BE2C (cell line): ENCODE measurements at regions not wholly inside any gene's neighbourhood (a gene's known extent, or its start where the extent isn't known, plus 50 kb on each side); places are given as distances from the start of the nearest gene placed in this dataset.
A peak's percentile ranks its signal among the peaks of the same experiment; 100 is the strongest.

ENCODE experiments used
- DNase-seq: peaks from one replicate; pipeline ENCODE4 v3.0.0-alpha.2; 2020
- H3K27me3 ChIP-seq: fragments of 250-450 bp; sonication (Bioruptor Pico); 2 replicates; pipeline ENCODE4 v1.5.1; 2020; ENCODE audit warnings: mild to moderate bottlenecking
- H3K36me3 ChIP-seq: fragments of 250-450 bp; sonication (Bioruptor Pico); 2 replicates; pipeline ENCODE4 v1.5.1; 2020; ENCODE audit warnings: mild to moderate bottlenecking
- H3K4me1 ChIP-seq: fragments of 250-450 bp; sonication (Bioruptor Pico); 2 replicates; pipeline ENCODE4 v1.5.1; 2020
- H3K4me3 ChIP-seq: 2 replicates; pipeline ENCODE4 v1.5.1; 2011; ENCODE audit warnings: low read depth, low read length
- H3K9me3 ChIP-seq: fragments of 250-450 bp; sonication (Bioruptor Pico); 2 replicates; pipeline ENCODE4 v1.5.1; 2020
- TF ChIP-seq, protein P1 (sequence below): IDR thresholded peaks from 2 replicates; pipeline ENCODE4 v1.5.1; 2012; ENCODE audit warnings: mild to moderate bottlenecking, low read depth, low read length

DNA sequence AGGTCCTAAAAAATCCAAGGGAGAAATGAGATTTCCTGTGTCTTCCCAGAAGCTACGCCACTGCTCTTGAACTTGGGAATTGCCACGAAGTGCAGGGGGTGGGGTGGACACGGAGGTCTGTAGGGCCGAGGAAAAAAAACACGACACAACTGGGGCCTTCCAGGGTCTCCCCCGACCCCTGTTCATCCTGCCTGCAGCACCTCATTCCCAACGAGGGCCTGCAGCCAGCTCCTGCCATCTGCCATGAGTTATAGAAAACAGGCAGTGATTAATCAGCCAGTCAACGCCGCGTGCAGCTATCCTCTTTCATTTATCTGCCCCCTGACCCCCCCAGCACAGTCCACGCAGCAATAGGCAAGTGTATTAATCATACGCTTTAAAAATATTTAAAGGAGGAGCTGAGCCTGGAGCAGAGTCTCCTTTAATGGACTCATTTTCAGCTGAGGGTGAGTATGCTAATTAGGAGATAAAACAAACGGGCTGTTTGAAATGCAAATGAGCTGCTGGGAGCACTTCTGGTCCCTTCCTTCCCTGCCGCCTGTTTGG lies 209.9 kb downstream of the TFCP2L1 start:
- TF ChIP-seq, protein P1, sequence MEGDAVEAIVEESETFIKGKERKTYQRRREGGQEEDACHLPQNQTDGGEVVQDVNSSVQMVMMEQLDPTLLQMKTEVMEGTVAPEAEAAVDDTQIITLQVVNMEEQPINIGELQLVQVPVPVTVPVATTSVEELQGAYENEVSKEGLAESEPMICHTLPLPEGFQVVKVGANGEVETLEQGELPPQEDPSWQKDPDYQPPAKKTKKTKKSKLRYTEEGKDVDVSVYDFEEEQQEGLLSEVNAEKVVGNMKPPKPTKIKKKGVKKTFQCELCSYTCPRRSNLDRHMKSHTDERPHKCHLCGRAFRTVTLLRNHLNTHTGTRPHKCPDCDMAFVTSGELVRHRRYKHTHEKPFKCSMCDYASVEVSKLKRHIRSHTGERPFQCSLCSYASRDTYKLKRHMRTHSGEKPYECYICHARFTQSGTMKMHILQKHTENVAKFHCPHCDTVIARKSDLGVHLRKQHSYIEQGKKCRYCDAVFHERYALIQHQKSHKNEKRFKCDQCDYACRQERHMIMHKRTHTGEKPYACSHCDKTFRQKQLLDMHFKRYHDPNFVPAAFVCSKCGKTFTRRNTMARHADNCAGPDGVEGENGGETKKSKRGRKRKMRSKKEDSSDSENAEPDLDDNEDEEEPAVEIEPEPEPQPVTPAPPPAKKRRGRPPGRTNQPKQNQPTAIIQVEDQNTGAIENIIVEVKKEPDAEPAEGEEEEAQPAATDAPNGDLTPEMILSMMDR, result no peak
- H3K9me3 ChIP-seq, result no peaks in the 10 kb centered on the region
- H3K4me3 ChIP-seq, result peak overlapping the region; percentile 42
- peak; percentile 77 for DNase-seq
- no peaks in the 10 kb centered on the region for H3K4me1 ChIP-seq
- H3K27me3 ChIP-seq, result no peaks in the 10 kb centered on the region
- H3K36me3 ChIP-seq, result no peaks in the 10 kb centered on the region

DNA sequence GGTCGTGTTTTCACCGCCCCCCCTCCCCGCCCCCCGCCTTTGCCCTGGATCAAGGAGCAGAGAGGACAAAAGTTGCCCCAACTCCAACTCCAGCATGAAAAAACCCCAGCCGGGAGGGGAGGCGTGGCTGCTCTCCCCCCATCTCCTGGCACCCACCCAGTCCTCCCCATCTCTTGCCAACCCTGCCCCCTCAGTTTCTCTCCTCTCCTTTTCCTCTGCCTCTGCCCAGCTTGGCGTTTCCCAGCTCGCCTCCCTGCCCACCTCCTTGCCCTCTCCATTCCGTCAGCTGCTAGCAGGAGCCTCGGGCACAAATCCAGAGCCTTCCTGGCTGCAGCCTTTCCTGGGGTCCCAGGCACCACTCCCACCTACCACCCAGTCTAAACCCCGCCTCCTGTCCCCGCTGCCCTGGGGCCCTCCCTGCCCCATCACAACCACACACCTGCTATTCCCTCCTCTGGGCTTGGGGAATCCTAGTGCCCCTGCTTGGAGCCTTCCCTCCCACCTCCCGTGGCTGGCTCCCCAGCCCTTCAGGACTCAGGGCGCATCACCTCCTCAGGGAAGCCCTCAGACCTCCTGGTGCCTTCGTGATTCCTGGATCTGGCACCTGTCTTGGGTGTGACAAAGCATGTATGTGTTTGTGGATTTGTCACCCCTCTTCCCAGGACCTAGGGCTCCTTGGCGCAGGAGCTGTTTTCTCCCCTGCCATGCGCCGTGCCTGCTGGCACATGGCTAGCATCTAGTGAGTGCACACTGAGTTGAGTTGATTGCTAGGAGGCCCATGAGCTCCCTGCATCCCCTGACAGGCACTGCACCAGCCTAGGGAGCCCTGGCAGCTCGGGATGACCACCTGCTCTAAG lies 209.1 kb downstream of the TFCP2L1 start:
- H3K4me1 ChIP-seq, result no peaks in the 10 kb centered on the region
- H3K9me3 ChIP-seq, result no peaks in the 10 kb centered on the region
- H3K27me3 ChIP-seq, result no peaks in the 10 kb centered on the region
- DNase-seq, result peak; percentile 24
- TF ChIP-seq, protein P1, result no peak
- H3K36me3 ChIP-seq, result no peaks in the 10 kb centered on the region
- peak overlapping the region; percentile 42 for H3K4me3 ChIP-seq

DNA sequence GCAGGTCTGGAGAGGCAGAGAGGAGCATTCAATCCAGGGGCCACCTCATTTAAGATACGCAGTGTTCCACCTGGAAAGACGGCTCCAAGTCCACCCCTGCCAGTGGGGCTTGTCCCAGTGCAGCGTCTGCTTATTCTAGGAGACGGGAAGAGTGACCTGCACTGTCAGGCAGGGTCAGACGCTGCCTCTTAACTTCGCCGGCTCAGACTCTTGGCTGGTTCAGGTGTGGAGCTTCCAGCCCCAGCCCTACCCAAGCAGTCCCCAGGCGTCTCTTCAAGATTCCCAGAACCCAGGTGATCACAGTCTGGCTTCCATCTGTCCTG lies 208.5 kb downstream of the TFCP2L1 start:
- H3K36me3 ChIP-seq, result no peaks in the 10 kb centered on the region
- no peaks in the 10 kb centered on the region for H3K4me1 ChIP-seq
- no peaks in the 10 kb centered on the region for H3K27me3 ChIP-seq
- TF ChIP-seq, protein P1, result no peak
- DNase-seq, result no peak
- no peaks in the 10 kb centered on the region for H3K9me3 ChIP-seq
- H3K4me3 ChIP-seq, result no peak overlapping the region

DNA sequence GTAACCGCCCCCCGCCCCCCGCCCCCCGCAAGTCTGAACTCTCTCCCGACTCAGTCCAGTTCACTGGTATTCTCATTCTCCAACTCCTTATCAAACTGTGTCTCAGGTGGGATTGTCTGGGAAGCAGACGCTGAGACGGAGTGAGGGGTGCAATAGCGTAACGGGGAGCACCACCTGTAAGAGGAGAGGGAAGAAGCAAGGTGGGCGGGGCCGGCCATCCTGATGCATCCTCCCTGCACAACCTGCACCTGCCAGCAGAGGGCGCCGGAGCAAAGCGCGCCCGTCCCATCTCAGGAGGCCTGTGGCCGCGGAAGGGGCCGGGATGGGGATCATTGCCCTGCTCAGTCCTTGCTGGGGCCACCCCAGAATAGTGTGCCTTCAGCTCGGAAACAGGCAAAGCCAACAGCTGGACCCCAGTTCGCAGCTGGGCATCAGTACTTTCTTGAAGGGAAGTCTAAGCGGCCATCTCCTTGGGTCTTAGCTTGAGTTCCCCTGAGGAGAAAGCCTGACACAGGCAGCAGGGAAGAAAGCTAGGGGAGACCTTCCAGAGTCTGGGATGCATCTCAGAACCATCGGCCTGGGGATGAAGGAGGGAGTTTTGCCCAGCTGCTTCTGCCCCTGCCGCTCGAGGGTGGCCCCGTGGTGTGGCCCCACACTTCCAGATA lies 208.0 kb downstream of the TFCP2L1 start:
- no peak overlapping the region for H3K4me3 ChIP-seq

DNA sequence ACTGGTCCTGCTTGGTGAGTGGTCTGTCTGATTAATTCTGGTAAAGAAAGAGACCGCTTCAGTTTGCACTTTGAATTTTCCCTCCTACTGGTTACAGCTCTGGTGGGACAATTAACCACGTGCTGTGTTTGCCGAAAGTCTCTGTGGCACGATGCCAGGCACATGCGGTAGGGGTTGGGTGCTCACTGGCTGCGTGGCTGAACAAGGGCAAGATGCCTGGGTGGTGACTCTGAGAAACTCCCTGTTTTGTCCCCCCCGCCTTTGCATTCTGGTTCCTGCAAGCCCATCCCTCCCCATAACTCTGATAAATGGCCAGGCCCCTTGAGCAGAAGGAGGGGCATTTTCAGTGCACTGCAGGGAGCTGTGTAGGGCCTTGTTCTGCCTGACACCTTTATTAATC lies 206.1 kb downstream of the TFCP2L1 start:
- no peaks in the 10 kb centered on the region for H3K4me1 ChIP-seq
- DNase-seq, result no peak
- TF ChIP-seq, protein P1, result no peak
- no peaks in the 10 kb centered on the region for H3K36me3 ChIP-seq
- H3K27me3 ChIP-seq, result no peaks in the 10 kb centered on the region
- no peaks in the 10 kb centered on the region for H3K9me3 ChIP-seq
- no peak overlapping the region for H3K4me3 ChIP-seq

More for the DNA sequence above, 208.0 kb downstream of the TFCP2L1 start:
- peak; percentile 67 for DNase-seq
- Histone ChIP-seq H3K9me3 (no peaks in the 10 kb centered on the region), H3K36me3 (no peaks in the 10 kb centered on the region), H3K27me3 (no peaks in the 10 kb centered on the region), H3K4me1 (no peaks in the 10 kb centered on the region)
- TF ChIP-seq, protein P1, result peak; percentile 70
